DOHH2 (cell line): ENCODE measurements at regions not wholly inside any gene's neighbourhood (a gene's known extent, or its start where the extent isn't known, plus 50 kb on each side); places are given as distances from the start of the nearest gene placed in this dataset.

Experiments used
- H3F3A ChIP-seq: fragments of 200-600 bp; sonication (generic), shearing (Covaris generic); 2 replicates; pipeline ENCODE4 v1.6.0; 2016; ENCODE audit warnings: antibody characterized with exemption, mild to moderate bottlenecking; ENCODE audit not compliant: control insufficient read depth, insufficient read depth
- H3K27ac ChIP-seq: fragments of 200-600 bp; sonication (generic); 2 replicates; pipeline ENCODE4 v1.5.1; 2014; ENCODE audit warnings: low read depth, mild to moderate bottlenecking, low read length, moderate library complexity
- H3K27me3 ChIP-seq: fragments of 200-600 bp; sonication (generic); 2 replicates; pipeline ENCODE4 v1.6.1; 2014; ENCODE audit warnings: mild to moderate bottlenecking, low read length, mixed read lengths; ENCODE audit not compliant: control insufficient read depth
- H3K36me3 ChIP-seq: fragments of 200-600 bp; sonication (generic); 2 replicates; pipeline ENCODE4 v1.6.1; 2014; ENCODE audit warnings: mild to moderate bottlenecking, low read length, moderate library complexity, mixed read lengths; ENCODE audit not compliant: control insufficient read depth
- H3K4me1 ChIP-seq: fragments of 200-600 bp; sonication (generic); 2 replicates; pipeline ENCODE4 v1.6.1; 2014; ENCODE audit warnings: mild to moderate bottlenecking, low read length, mixed read lengths; ENCODE audit not compliant: control insufficient read depth
- H3K4me2 ChIP-seq: fragments of 200-600 bp; sonication (generic); 2 replicates; pipeline ENCODE4 v1.6.0; 2014; ENCODE audit warnings: mild to moderate bottlenecking, low read length, moderate library complexity
- H3K4me3 ChIP-seq: fragments of 200-600 bp; sonication (generic); 2 replicates; pipeline ENCODE4 v1.5.1; 2014; ENCODE audit warnings: mild to moderate bottlenecking, low read length, mixed read lengths
- H3K79me2 ChIP-seq: fragments of 200-600 bp; sonication (generic); 2 replicates; pipeline ENCODE4 v1.6.1; 2014; ENCODE audit warnings: mild to moderate bottlenecking, low read length, mixed read lengths; ENCODE audit not compliant: control insufficient read depth
- H3K9me2 ChIP-seq: fragments of 200-600 bp; sonication (generic); replicated peaks from 2 replicates; pipeline ENCODE4 v1.6.1; 2014; ENCODE audit warnings: mild to moderate bottlenecking, low read length, mixed read lengths; ENCODE audit not compliant: control insufficient read depth
- H3K9me3 ChIP-seq: fragments of 200-600 bp; sonication (generic); 2 replicates; pipeline ENCODE4 v1.6.1; 2014; ENCODE audit warnings: antibody characterized with exemption, low read length, mixed read lengths; ENCODE audit not compliant: control insufficient read depth, insufficient read depth
- H4K20me1 ChIP-seq: fragments of 200-600 bp; sonication (generic); 2 replicates; pipeline ENCODE4 v1.6.0; 2014; ENCODE audit warnings: low read depth, mild to moderate bottlenecking, antibody characterized with exemption, low read length, moderate library complexity; ENCODE audit not compliant: control insufficient read depth, insufficient read depth
- CTCF ChIP-seq: fragments of 200-600 bp; sonication (generic); IDR thresholded peaks from one replicate; pipeline ENCODE4 v1.5.1; 2014; ENCODE audit warnings: antibody characterized with exemption, mild to moderate bottlenecking, low read depth, low read length; ENCODE audit not compliant: poor library complexity, severe bottlenecking
- EZH2phosphoT487 ChIP-seq: fragments of 200-600 bp; sonication (generic); IDR thresholded peaks from 2 replicates; pipeline ENCODE4 v1.6.1; 2017; ENCODE audit warnings: borderline replicate concordance, mild to moderate bottlenecking, antibody characterized with exemption, low read length, moderate library complexity, mixed read lengths

- no peak overlapping the region for H3K27ac ChIP-seq
- H3K4me1 ChIP-seq, result peaks cover 7% of the 10 kb centered on the region
- H3K27me3 ChIP-seq, result no peaks in the 10 kb centered on the region
- H4K20me1 ChIP-seq, result no peaks in the 10 kb centered on the region
- H3K4me3 ChIP-seq, result no peak overlapping the region
- H3K4me2 ChIP-seq, result no peak overlapping the region
- TF ChIP-seq CTCF (no peak), EZH2phosphoT487 (no peak)
- H3K9me2 ChIP-seq, result no peaks in the 10 kb centered on the region
- H3K79me2 ChIP-seq, result no peaks in the 10 kb centered on the region
- no peaks in the 10 kb centered on the region for H3K9me3 ChIP-seq
- H3K36me3 ChIP-seq, result no peaks in the 10 kb centered on the region
- H3F3A ChIP-seq, result no peaks in the 10 kb centered on the region
Observed at GRCh38 chr1:68363339-68363738, 86.4 kb downstream of the RPE65 start.

- Histone ChIP-seq H3K9me3 (no peaks in the 10 kb centered on the region), H3K27ac (no peak overlapping the region), H3F3A (no peaks in the 10 kb centered on the region), H3K9me2 (no peaks in the 10 kb centered on the region), H3K4me3 (no peak overlapping the region), H3K27me3 (no peaks in the 10 kb centered on the region), H3K36me3 (no peaks in the 10 kb centered on the region), H3K79me2 (no peaks in the 10 kb centered on the region), H3K4me1 (peaks cover 15% of the 10 kb centered on the region), H4K20me1 (no peaks in the 10 kb centered on the region), H3K4me2 (no peak overlapping the region)
- no peak for TF ChIP-seq CTCF
- TF ChIP-seq EZH2phosphoT487, result no peak
Observed at GRCh38 chr1:68361346-68361910, 88.3 kb downstream of the RPE65 start.

- no peaks in the 10 kb centered on the region for H3F3A ChIP-seq
- no peak for TF ChIP-seq CTCF
- TF ChIP-seq EZH2phosphoT487, result no peak
- peaks cover 15% of the 10 kb centered on the region for H3K4me1 ChIP-seq
- no peaks in the 10 kb centered on the region for H3K79me2 ChIP-seq
- no peak overlapping the region; the same call in 1 of the 2 replicates for H3K4me2 ChIP-seq
- H3K36me3 ChIP-seq, result no peaks in the 10 kb centered on the region
- H3K9me2 ChIP-seq, result no peaks in the 10 kb centered on the region
- no peaks in the 10 kb centered on the region for H3K27me3 ChIP-seq
- H3K4me3 ChIP-seq, result no peak overlapping the region
- H3K27ac ChIP-seq, result no peak overlapping the region
- no peaks in the 10 kb centered on the region for H4K20me1 ChIP-seq
- H3K9me3 ChIP-seq, result no peaks in the 10 kb centered on the region
Observed at GRCh38 chr1:68359045-68359444, 90.7 kb downstream of the RPE65 start.
